SK-N-SH treated with all-trans-retinoic acid at 6 μM for 48 hours (cell line): ENCODE measurements at regions not wholly inside any gene's neighbourhood (a gene's known extent, or its start where the extent isn't known, plus 50 kb on each side); places are given as distances from the start of the nearest gene placed in this dataset.

ENCODE experiments used
- ATAC-seq: fragments of 200-7000 bp; cut with Tn5 transposase; 3 replicates; pipeline ENCODE4 v1.9.1; 2020; ENCODE audit warnings: mild to moderate bottlenecking, moderate library complexity
- ARNTL ChIP-seq: fragments of 450-650 bp; formaldehyde crosslinking; IDR thresholded peaks from 2 replicates; pipeline ENCODE4 v1.5.0; 2020; ENCODE audit warnings: low read depth, mild to moderate bottlenecking, moderate library complexity, borderline replicate concordance
- BACH2 ChIP-seq: fragments of 250-450 bp; sonication (Bioruptor Pico); IDR thresholded peaks from 2 replicates; pipeline ENCODE4 v1.9.0; 2021; ENCODE audit warnings: mild to moderate bottlenecking, borderline replicate concordance
- CSDC2 ChIP-seq: fragments of 250-450 bp; sonication (Bioruptor Pico); IDR thresholded peaks from 2 replicates; pipeline ENCODE4 v1.5.0; 2020; ENCODE audit warnings: mild to moderate bottlenecking, moderate library complexity
- CSRNP3 ChIP-seq: fragments of 250-450 bp; sonication (Bioruptor Pico); IDR thresholded peaks from 2 replicates; pipeline ENCODE4 v1.5.1; 2021; ENCODE audit warnings: mild to moderate bottlenecking, moderate library complexity
- ESRRG ChIP-seq: fragments of 250-450 bp; sonication (Bioruptor Pico); IDR thresholded peaks from 2 replicates; pipeline ENCODE4 v1.6.1; 2021; ENCODE audit warnings: mild to moderate bottlenecking
- GLIS3 ChIP-seq: fragments of 250-450 bp; sonication (Bioruptor Pico); IDR thresholded peaks from 2 replicates; pipeline ENCODE4 v1.5.0; 2020; ENCODE audit warnings: mild to moderate bottlenecking, moderate library complexity
- ISL1 ChIP-seq: fragments of 250-450 bp; sonication (Bioruptor Pico); IDR thresholded peaks from 2 replicates; pipeline ENCODE4 v2.1.2; 2022; ENCODE audit warnings: mild to moderate bottlenecking, moderate library complexity
- OSR1 ChIP-seq: fragments of 250-450 bp; sonication (Bioruptor Pico); IDR thresholded peaks from 2 replicates; pipeline ENCODE4 v1.8.0; 2022; ENCODE audit warnings: moderate library complexity, mild to moderate bottlenecking, inconsistent platforms
- PATZ1 ChIP-seq: fragments of 250-450 bp; sonication (Bioruptor Pico); IDR thresholded peaks from 2 replicates; pipeline ENCODE4 v1.8.0; 2020; ENCODE audit warnings: mild to moderate bottlenecking, moderate library complexity, borderline replicate concordance
- PPARA ChIP-seq: fragments of 250-450 bp; sonication (Bioruptor Pico); IDR thresholded peaks from 2 replicates; pipeline ENCODE4 v1.5.0; 2020; ENCODE audit warnings: mild to moderate bottlenecking, borderline replicate concordance
- RARB ChIP-seq: fragments of 250-450 bp; sonication (Bioruptor Pico); IDR thresholded peaks from 2 replicates; pipeline ENCODE4 v1.8.0; 2021; ENCODE audit warnings: mild to moderate bottlenecking, moderate library complexity
- SNAI2 ChIP-seq: fragments of 250-450 bp; sonication (Bioruptor Pico); IDR thresholded peaks from 2 replicates; pipeline ENCODE4 v1.5.0; 2020; ENCODE audit warnings: mild to moderate bottlenecking, moderate library complexity
- TCF4 ChIP-seq: fragments of 250-450 bp; sonication (Bioruptor Pico); IDR thresholded peaks from 2 replicates; pipeline ENCODE4 v1.8.0; 2021; ENCODE audit warnings: mild to moderate bottlenecking, moderate library complexity, borderline replicate concordance
- TOX ChIP-seq: fragments of 250-450 bp; sonication (Bioruptor Pico); IDR thresholded peaks from 2 replicates; pipeline ENCODE4 v1.8.0; 2021; ENCODE audit warnings: mild to moderate bottlenecking, moderate library complexity, borderline replicate concordance
- ZC3H10 ChIP-seq: fragments of 250-450 bp; sonication (Bioruptor Pico); IDR thresholded peaks from 2 replicates; pipeline ENCODE4 v1.5.1; 2021; ENCODE audit warnings: mild to moderate bottlenecking, moderate library complexity
- ZFP3 ChIP-seq: fragments of 250-450 bp; sonication (Bioruptor Pico); IDR thresholded peaks from 2 replicates; pipeline ENCODE4 v1.5.0; 2020; ENCODE audit warnings: mild to moderate bottlenecking, moderate library complexity
- ZFP30 ChIP-seq: fragments of 450-650 bp; formaldehyde crosslinking; IDR thresholded peaks from 2 replicates; pipeline ENCODE4 v1.5.0; 2022; ENCODE audit warnings: mild to moderate bottlenecking, moderate library complexity
- ZNF565 ChIP-seq: fragments of 450-650 bp; formaldehyde crosslinking; conservative IDR thresholded peaks from 2 replicates; pipeline ENCODE4 v1.5.0; 2020; ENCODE audit warnings: low read depth, mild to moderate bottlenecking, moderate library complexity
- ZNF70 ChIP-seq: fragments of 450-650 bp; formaldehyde crosslinking; IDR thresholded peaks from 2 replicates; pipeline ENCODE4 v1.5.0; 2020; ENCODE audit warnings: mild to moderate bottlenecking, moderate library complexity
- ZNF8 ChIP-seq: fragments of 450-650 bp; formaldehyde crosslinking; IDR thresholded peaks from 2 replicates; pipeline ENCODE4 v1.5.0; 2020; ENCODE audit warnings: mild to moderate bottlenecking, moderate library complexity
- TF ChIP-seq, protein P1 (sequence below): fragments of 250-450 bp; sonication (Bioruptor Pico); IDR thresholded peaks from 2 replicates; pipeline ENCODE4 v1.8.0; 2021; ENCODE audit warnings: low read depth, mild to moderate bottlenecking, moderate library complexity, borderline replicate concordance
- TF ChIP-seq, protein P2 (sequence below): fragments of 250-450 bp; sonication (Bioruptor Pico); IDR thresholded peaks from 2 replicates; pipeline ENCODE4 v1.5.0; 2020; ENCODE audit warnings: mild to moderate bottlenecking, moderate library complexity
- TF ChIP-seq, protein P3 (sequence below): fragments of 250-450 bp; sonication (Bioruptor Pico); IDR thresholded peaks from 2 replicates; pipeline ENCODE4 v1.5.1; 2020; ENCODE audit warnings: low read depth, mild to moderate bottlenecking, moderate library complexity

DNA sequence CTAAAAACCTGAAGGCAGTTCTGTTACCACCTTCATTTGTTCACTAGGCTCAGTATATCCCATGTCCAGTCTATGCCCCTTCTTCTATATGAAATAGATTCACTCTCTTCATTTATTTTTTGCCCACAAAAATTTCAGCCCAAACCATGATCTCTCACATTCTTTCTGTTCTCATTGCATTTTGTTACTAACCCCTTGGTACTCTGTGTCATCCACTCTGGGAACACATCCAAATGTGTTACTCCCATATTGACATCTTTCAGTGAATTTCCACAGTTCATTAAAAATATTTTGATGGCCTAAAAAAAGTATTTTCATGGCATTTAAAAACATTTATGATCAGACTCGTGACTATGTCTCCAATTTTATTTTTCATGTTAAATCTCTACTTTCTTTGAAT, 378.9 kb downstream of the SLITRK1 start:
- TF ChIP-seq ZNF70 (no peak), GLIS3 (CRISPR knock-in tag) (no peak), PPARA (no peak), ZNF565 (CRISPR knock-in tag) (no peak), OSR1 (CRISPR knock-in tag) (no peak), TOX (CRISPR knock-in tag) (no peak), ISL1 (CRISPR knock-in tag) (no peak), RARB (CRISPR knock-in tag) (no peak), PATZ1 (CRISPR knock-in tag) (no peak), ARNTL (CRISPR knock-in tag) (no peak), ZFP3 (CRISPR knock-in tag) (no peak), ZC3H10 (CRISPR knock-in tag) (no peak), ZNF8 (no peak), ESRRG (CRISPR knock-in tag) (no peak), CSRNP3 (CRISPR knock-in tag) (no peak), ZFP30 (CRISPR knock-in tag) (no peak), BACH2 (CRISPR knock-in tag) (no peak)
- TF ChIP-seq, protein P1, sequence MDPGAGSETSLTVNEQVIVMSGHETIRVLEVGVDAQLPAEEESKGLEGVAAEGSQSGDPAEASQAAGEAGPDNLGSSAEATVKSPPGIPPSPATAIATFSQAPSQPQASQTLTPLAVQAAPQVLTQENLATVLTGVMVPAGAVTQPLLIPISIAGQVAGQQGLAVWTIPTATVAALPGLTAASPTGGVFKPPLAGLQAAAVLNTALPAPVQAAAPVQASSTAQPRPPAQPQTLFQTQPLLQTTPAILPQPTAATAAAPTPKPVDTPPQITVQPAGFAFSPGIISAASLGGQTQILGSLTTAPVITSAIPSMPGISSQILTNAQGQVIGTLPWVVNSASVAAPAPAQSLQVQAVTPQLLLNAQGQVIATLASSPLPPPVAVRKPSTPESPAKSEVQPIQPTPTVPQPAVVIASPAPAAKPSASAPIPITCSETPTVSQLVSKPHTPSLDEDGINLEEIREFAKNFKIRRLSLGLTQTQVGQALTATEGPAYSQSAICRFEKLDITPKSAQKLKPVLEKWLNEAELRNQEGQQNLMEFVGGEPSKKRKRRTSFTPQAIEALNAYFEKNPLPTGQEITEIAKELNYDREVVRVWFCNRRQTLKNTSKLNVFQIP (CRISPR knock-in tag), result no peak
- TF ChIP-seq, protein P2, sequence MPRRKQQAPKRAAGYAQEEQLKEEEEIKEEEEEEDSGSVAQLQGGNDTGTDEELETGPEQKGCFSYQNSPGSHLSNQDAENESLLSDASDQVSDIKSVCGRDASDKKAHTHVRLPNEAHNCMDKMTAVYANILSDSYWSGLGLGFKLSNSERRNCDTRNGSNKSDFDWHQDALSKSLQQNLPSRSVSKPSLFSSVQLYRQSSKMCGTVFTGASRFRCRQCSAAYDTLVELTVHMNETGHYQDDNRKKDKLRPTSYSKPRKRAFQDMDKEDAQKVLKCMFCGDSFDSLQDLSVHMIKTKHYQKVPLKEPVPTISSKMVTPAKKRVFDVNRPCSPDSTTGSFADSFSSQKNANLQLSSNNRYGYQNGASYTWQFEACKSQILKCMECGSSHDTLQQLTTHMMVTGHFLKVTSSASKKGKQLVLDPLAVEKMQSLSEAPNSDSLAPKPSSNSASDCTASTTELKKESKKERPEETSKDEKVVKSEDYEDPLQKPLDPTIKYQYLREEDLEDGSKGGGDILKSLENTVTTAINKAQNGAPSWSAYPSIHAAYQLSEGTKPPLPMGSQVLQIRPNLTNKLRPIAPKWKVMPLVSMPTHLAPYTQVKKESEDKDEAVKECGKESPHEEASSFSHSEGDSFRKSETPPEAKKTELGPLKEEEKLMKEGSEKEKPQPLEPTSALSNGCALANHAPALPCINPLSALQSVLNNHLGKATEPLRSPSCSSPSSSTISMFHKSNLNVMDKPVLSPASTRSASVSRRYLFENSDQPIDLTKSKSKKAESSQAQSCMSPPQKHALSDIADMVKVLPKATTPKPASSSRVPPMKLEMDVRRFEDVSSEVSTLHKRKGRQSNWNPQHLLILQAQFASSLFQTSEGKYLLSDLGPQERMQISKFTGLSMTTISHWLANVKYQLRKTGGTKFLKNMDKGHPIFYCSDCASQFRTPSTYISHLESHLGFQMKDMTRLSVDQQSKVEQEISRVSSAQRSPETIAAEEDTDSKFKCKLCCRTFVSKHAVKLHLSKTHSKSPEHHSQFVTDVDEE (CRISPR knock-in tag), result no peak
- TF ChIP-seq, protein P3, sequence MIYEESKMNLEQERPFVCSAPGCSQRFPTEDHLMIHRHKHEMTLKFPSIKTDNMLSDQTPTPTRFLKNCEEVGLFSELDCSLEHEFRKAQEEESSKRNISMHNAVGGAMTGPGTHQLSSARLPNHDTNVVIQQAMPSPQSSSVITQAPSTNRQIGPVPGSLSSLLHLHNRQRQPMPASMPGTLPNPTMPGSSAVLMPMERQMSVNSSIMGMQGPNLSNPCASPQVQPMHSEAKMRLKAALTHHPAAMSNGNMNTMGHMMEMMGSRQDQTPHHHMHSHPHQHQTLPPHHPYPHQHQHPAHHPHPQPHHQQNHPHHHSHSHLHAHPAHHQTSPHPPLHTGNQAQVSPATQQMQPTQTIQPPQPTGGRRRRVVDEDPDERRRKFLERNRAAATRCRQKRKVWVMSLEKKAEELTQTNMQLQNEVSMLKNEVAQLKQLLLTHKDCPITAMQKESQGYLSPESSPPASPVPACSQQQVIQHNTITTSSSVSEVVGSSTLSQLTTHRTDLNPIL (CRISPR knock-in tag), result no peak
- TF ChIP-seq, all 23 proteins: peak for 0
- no peak for ATAC-seq

DNA sequence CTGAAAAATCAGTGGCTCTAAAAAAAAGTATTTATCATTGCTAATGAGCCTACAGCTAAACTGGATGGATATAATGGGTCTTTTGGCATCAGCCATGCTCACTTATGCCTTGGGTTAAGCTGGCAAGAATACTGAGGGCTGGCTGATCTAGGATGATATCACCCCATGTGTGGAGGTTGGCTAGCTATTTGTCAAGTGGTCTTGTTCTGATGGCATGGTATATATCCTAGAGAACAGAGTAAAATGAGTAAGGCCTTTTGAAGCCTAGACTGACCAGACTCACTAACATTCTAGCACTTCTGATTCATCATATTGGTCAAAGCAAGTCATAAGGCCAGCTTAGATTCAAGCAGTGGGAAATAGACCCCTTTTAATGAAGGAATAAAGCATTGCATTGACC, 383.0 kb downstream of the SLITRK1 start:
- peak; percentile 44; the same call in 1 of the 3 replicates for ATAC-seq
- TF ChIP-seq ZC3H10 (CRISPR knock-in tag) (no peak), PATZ1 (CRISPR knock-in tag) (no peak), PPARA (no peak), ISL1 (CRISPR knock-in tag) (no peak), BACH2 (CRISPR knock-in tag) (no peak), OSR1 (CRISPR knock-in tag) (no peak), CSDC2 (CRISPR knock-in tag) (no peak), ZFP30 (CRISPR knock-in tag) (no peak), ESRRG (CRISPR knock-in tag) (no peak), ZNF8 (no peak), CSRNP3 (CRISPR knock-in tag) (no peak), TOX (CRISPR knock-in tag) (no peak), GLIS3 (CRISPR knock-in tag) (no peak), TCF4 (CRISPR knock-in tag) (no peak), RARB (CRISPR knock-in tag) (no peak), SNAI2 (no peak)
- TF ChIP-seq, protein P1 (CRISPR knock-in tag), result no peak
- TF ChIP-seq, protein P3 (CRISPR knock-in tag), result no peak
